ENCODE measurements at regions not wholly inside any gene's neighbourhood (a gene's known extent, or its start where the extent isn't known, plus 50 kb on each side); places are given as distances from the start of the nearest gene placed in this dataset.

- H3K27me3 ChIP-seq (replicated peaks in 1 of 7), result no peaks in the 10 kb centered on the region
- TF ChIP-seq POLR2A (IDR thresholded peaks at IDR 0.05), result no peak
- no peak for TF ChIP-seq CTCF (IDR thresholded peaks at IDR 0.05 in 8 of 11, conservative IDR thresholded peaks at IDR 0.05 in 3 of 11)
- no peak for TF ChIP-seq POLR2AphosphoS5 (IDR thresholded peaks at IDR 0.05)
- DNase-seq, result no peak
- 79 to 98% (median 85%) methylated on average over 2 of the region's 2 CpGs for WGBS, 5 donors
- no peak overlapping the region for H3K4me3 ChIP-seq
- no peaks in the 10 kb centered on the region for H3K36me3 ChIP-seq
- no peak overlapping the region for H3K27ac ChIP-seq
- no peaks in the 10 kb centered on the region for H3K4me1 ChIP-seq
- intact Hi-C loops (cut with DNase I; ENCODE audit: low total_unique reads), result no loop called here
- peaks cover 0 to 47% (median 29%) of the 10 kb centered on the region in 8 donors for H3K9me3 ChIP-seq
Observed at GRCh38 chr13:74945637-74946036, 536.3 kb downstream of the TBC1D4 start.

GRCh38 chr13:74931698-74932433, 550.1 kb downstream of the TBC1D4 start:
- no peaks in the 10 kb centered on the region for H3K36me3 ChIP-seq
- intact Hi-C loops (cut with DNase I; ENCODE audit: low total_unique reads), result no loop called here
- no peaks in the 10 kb centered on the region for H3K4me1 ChIP-seq
- no peak overlapping the region for H3K4me3 ChIP-seq
- no peak overlapping the region for H3K27ac ChIP-seq
- H3K9me3 ChIP-seq, result peaks cover 0 to 26% (median 10%) of the 10 kb centered on the region in 8 donors
- TF ChIP-seq POLR2AphosphoS5 (IDR thresholded peaks at IDR 0.05) (no peak), POLR2A (IDR thresholded peaks at IDR 0.05) (no peak), CTCF (IDR thresholded peaks at IDR 0.05 in 8 of 11, conservative IDR thresholded peaks at IDR 0.05 in 3 of 11) (no peak)
- no peaks in the 10 kb centered on the region for H3K27me3 ChIP-seq (replicated peaks in 1 of 7)
- DNase-seq, result no peak

- Histone ChIP-seq H3K27ac (no peak overlapping the region), H3K9me3 (peaks cover 0 to 20% (median 10%) of the 10 kb centered on the region in 8 donors), H3K4me1 (no peaks in the 10 kb centered on the region), H3K4me3 (no peak overlapping the region), H3K36me3 (no peaks in the 10 kb centered on the region), H3K27me3 (replicated peaks in 1 of 7) (no peaks in the 10 kb centered on the region)
- TF ChIP-seq CTCF (IDR thresholded peaks at IDR 0.05 in 8 of 11, conservative IDR thresholded peaks at IDR 0.05 in 3 of 11), result no peak
- TF ChIP-seq POLR2AphosphoS5 (IDR thresholded peaks at IDR 0.05), result no peak
- DNase-seq, result no peak
- WGBS, 5 donors, result 70 to 89% (median 83%) methylated on average over 3 of the region's 3 CpGs
- intact Hi-C loops (cut with DNase I; ENCODE audit: low total_unique reads), result no loop called here
Observed at GRCh38 chr13:74930402-74931165, 551.4 kb downstream of the TBC1D4 start.

GRCh38 chr13:74929436-74929835, 552.5 kb downstream of the TBC1D4 start:
- intact Hi-C loops (cut with DNase I; ENCODE audit: low total_unique reads), result no loop called here
- Histone ChIP-seq H3K27ac (no peak overlapping the region), H3K4me3 (no peak overlapping the region), H3K27me3 (replicated peaks in 1 of 7) (no peaks in the 10 kb centered on the region), H3K36me3 (no peaks in the 10 kb centered on the region), H3K4me1 (no peaks in the 10 kb centered on the region), H3K9me3 (peaks cover 0 to 24% (median 12%) of the 10 kb centered on the region in 8 donors)
- DNase-seq, result no peak
- 80 to 91% (median 82%) methylated on average over 2 of the region's 2 CpGs for WGBS, 5 donors
- TF ChIP-seq POLR2AphosphoS5 (IDR thresholded peaks at IDR 0.05) (no peak), CTCF (IDR thresholded peaks at IDR 0.05 in 8 of 11, conservative IDR thresholded peaks at IDR 0.05 in 3 of 11) (no peak), POLR2A (IDR thresholded peaks at IDR 0.05) (no peak)

All from spleen (tissue), 11 donors.